ENCODE measurements at regions not wholly inside any gene's neighbourhood (a gene's known extent, or its start where the extent isn't known, plus 50 kb on each side); places are given as distances from the start of the nearest gene placed in this dataset.

DNA sequence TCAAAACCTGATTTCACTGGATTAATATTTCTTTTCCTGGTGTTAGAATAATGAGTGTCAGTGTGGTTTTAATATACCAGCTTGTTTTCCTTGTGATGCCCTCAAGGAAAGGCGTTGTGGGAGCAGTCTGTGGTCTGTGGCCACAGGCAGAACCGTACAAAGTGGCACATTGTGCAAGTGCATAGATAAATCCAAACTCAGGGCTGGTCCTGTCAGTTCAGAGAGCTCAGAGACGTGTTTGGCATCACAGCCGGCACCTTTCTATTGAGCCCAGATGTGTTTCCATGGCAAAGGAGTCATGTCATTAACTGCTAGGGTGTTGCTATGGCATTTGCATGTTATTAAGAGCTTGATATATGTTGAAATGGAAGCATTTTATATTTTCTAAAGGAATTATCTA, 289.9 kb upstream of the RASGRP1 start:
- H4K5ac ChIP-seq (ENCODE audit: insufficient read length, low read depth, low read length), result no peak overlapping the region
- H2BK5ac ChIP-seq (ENCODE audit: low read depth, low read length), result no peak overlapping the region
- H2BK15ac ChIP-seq (ENCODE audit: low read length), result no peak overlapping the region
- H2BK12ac ChIP-seq (ENCODE audit: low read depth, low read length), result no peak overlapping the region
- no peak overlapping the region for H3K4me3 ChIP-seq (ENCODE audit: extremely low read depth in 1 of 4, insufficient read depth in 2 of 4, low read depth in 3 of 4, low read length in 4 of 4)
- no peak overlapping the region for H4K91ac ChIP-seq (replicated peaks; ENCODE audit: insufficient read length, low read length)
- H3K79me2 ChIP-seq (ENCODE audit: control insufficient read depth in 1 of 2, insufficient read depth in 2 of 2, low read length in 2 of 2), result no peaks in the 10 kb centered on the region
- H2AFZ ChIP-seq (ENCODE audit: low read length), result no peak overlapping the region
- H3K23ac ChIP-seq (ENCODE audit: insufficient read length), result no peak overlapping the region
- H2BK120ac ChIP-seq (replicated peaks; ENCODE audit: low read depth, low read length), result no peak overlapping the region
- TF ChIP-seq, protein P1, sequence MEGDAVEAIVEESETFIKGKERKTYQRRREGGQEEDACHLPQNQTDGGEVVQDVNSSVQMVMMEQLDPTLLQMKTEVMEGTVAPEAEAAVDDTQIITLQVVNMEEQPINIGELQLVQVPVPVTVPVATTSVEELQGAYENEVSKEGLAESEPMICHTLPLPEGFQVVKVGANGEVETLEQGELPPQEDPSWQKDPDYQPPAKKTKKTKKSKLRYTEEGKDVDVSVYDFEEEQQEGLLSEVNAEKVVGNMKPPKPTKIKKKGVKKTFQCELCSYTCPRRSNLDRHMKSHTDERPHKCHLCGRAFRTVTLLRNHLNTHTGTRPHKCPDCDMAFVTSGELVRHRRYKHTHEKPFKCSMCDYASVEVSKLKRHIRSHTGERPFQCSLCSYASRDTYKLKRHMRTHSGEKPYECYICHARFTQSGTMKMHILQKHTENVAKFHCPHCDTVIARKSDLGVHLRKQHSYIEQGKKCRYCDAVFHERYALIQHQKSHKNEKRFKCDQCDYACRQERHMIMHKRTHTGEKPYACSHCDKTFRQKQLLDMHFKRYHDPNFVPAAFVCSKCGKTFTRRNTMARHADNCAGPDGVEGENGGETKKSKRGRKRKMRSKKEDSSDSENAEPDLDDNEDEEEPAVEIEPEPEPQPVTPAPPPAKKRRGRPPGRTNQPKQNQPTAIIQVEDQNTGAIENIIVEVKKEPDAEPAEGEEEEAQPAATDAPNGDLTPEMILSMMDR (IDR thresholded peaks at IDR 0.05; ENCODE audit: control extremely low read depth in 1 of 3, insufficient read depth in 1 of 3, low read depth in 1 of 3, low read length in 3 of 3), result no peak
- TF ChIP-seq, protein P2, sequence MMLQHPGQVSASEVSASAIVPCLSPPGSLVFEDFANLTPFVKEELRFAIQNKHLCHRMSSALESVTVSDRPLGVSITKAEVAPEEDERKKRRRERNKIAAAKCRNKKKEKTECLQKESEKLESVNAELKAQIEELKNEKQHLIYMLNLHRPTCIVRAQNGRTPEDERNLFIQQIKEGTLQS (IDR thresholded peaks at IDR 0.05; ENCODE audit: insufficient read depth, low read depth, low read length), result no peak
- no peak for TF ChIP-seq GTF2F1 (IDR thresholded peaks at IDR 0.05; ENCODE audit: borderline replicate concordance, low read depth, low read length)
- TF ChIP-seq, protein P3, sequence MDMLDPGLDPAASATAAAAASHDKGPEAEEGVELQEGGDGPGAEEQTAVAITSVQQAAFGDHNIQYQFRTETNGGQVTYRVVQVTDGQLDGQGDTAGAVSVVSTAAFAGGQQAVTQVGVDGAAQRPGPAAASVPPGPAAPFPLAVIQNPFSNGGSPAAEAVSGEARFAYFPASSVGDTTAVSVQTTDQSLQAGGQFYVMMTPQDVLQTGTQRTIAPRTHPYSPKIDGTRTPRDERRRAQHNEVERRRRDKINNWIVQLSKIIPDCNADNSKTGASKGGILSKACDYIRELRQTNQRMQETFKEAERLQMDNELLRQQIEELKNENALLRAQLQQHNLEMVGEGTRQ (IDR thresholded peaks at IDR 0.05; ENCODE audit: low read length), result no peak
- no peak for TF ChIP-seq SP4 (IDR thresholded peaks at IDR 0.05; ENCODE audit: low read length)
- TF ChIP-seq POU5F1 (IDR thresholded peaks at IDR 0.05; ENCODE audit: low read depth, low read length), result no peak
- TF ChIP-seq GABPA (IDR thresholded peaks at IDR 0.05; ENCODE audit: borderline replicate concordance, insufficient read depth, low read length), result no peak
- TF ChIP-seq CBX5 (IDR thresholded peaks at IDR 0.05; ENCODE audit: low read depth, low read length), result no peak
- TF ChIP-seq POLR2AphosphoS5 (IDR thresholded peaks at IDR 0.05; ENCODE audit: low read depth, low read length), result no peak
- POLR2A ChIA-PET (ENCODE audit: partially characterized antibody), result no interaction called here
- no peaks in the 10 kb centered on the region for H3K23me2 ChIP-seq (ENCODE audit: low read depth, low read length)
- H2AK5ac ChIP-seq (ENCODE audit: low read depth, low read length), result no peak overlapping the region
- H3K27ac ChIP-seq (ENCODE audit: low read depth, low read length), result no peak overlapping the region
- FAIRE-seq (no peak), DNase-seq (ENCODE audit: low read depth in 1 of 2, low spot score in 2 of 2) (no peak)
- H4K20me1 ChIP-seq (replicated peaks in 1 of 2; ENCODE audit: control insufficient read depth in 1 of 2, insufficient read depth in 2 of 2, low read length in 2 of 2), result no peaks in the 10 kb centered on the region
- WGBS, 2 experiments (ENCODE audit: extremely low coverage in 1 of 2, insufficient coverage in 1 of 2, insufficient read length in 1 of 2, insufficient replicate concordance in 2 of 2, low coverage in 1 of 2, low lambda C conversion rate in 2 of 2, missing lambda C conversion rate in 1 of 2), result 88% methylated on average over 4 of the region's 4 CpGs; no CpG with 5 or more reads in 1 of the 2 experiments
- CTCF ChIA-PET (ENCODE audit: partially characterized antibody), result interaction anchor here (1.1 to 2.8 kb wide), 9 partner anchors 9 to 164 kb away, joined by 3 to 22 read pairs (median 4); no protein-coding TSS in a partner anchor
- no peaks in the 10 kb centered on the region for H3K79me1 ChIP-seq (ENCODE audit: low read depth, low read length)
- H3K14ac ChIP-seq (ENCODE audit: insufficient read length), result no peak overlapping the region
- H4K8ac ChIP-seq (ENCODE audit: extremely low read depth, insufficient read depth, low read length), result no peak overlapping the region
- no peak overlapping the region for H3K56ac ChIP-seq (replicated peaks; ENCODE audit: insufficient read length, low read depth, low read length)
- no peak overlapping the region for H2BK20ac ChIP-seq (ENCODE audit: low read length)
- H3K18ac ChIP-seq (ENCODE audit: extremely low read depth, low read length), result no peak overlapping the region
- no peak overlapping the region for H3K9ac ChIP-seq (replicated peaks in 1 of 4; ENCODE audit: extremely low read depth in 1 of 4, low read depth in 3 of 4, low read length in 3 of 4)
- no peaks in the 10 kb centered on the region for H3K27me3 ChIP-seq (replicated peaks in 1 of 4; ENCODE audit: control insufficient read depth in 3 of 4, extremely low read depth in 1 of 4, insufficient read depth in 3 of 4, low read length in 3 of 4)
- no peaks in the 10 kb centered on the region for H3K36me3 ChIP-seq (ENCODE audit: control insufficient read depth in 2 of 4, insufficient read depth in 4 of 4, low read length in 3 of 4)
- H3K4me1 ChIP-seq (replicated peaks in 1 of 4; ENCODE audit: control insufficient read depth in 3 of 4, insufficient read depth in 4 of 4, low read length in 3 of 4), result no peaks in the 10 kb centered on the region
- H3K4me2 ChIP-seq (ENCODE audit: insufficient read depth in 1 of 2, low read depth in 2 of 2, low read length in 2 of 2), result no peak overlapping the region
- H3K9me3 ChIP-seq (ENCODE audit: insufficient read depth in 2 of 2, low read depth in 1 of 2, low read length in 1 of 2), result no peaks in the 10 kb centered on the region
- H3K4ac ChIP-seq (replicated peaks; ENCODE audit: insufficient read length, low read depth, low read length), result no peak overlapping the region
